K562 (cell line): ENCODE measurements at regions not wholly inside any gene's neighbourhood (a gene's known extent, or its start where the extent isn't known, plus 50 kb on each side); places are given as distances from the start of the nearest gene placed in this dataset. TPM values are rescaled to one million over a fixed set of nuclear protein-coding genes. Genes with fewer than 3 reads are reported as not detected.

ENCODE experiments used
- small RNA-seq: library from RNA; depleted of rRNA; stranded (forward); fragments of <200 nt; gene quantifications from one replicate; pipeline ENCODE3, GENCODE V24; 2014

Small RNAs in the stretch of these regions (small RNA-seq; reads per million reads assigned to genes)
- gene AC019129.1, result not detected
